ENCODE measurements at regions not wholly inside any gene's neighbourhood (a gene's known extent, or its start where the extent isn't known, plus 50 kb on each side); places are given as distances from the start of the nearest gene placed in this dataset.

- H3K9ac ChIP-seq (replicated peaks; ENCODE audit: extremely low read depth, insufficient read depth, low read length) = no peak overlapping the region
- no peak overlapping the region for H3K4me2 ChIP-seq (ENCODE audit: insufficient read depth, low read length)
- dilution Hi-C loops (cut with MboI; ENCODE audit: extremely low pct_ligation_motif_present, low sequenced_read_pairs) (no loop called here), intact Hi-C loops (cut with micrococcal nuclease) (no loop called here)
- no peaks in the 10 kb centered on the region for H3K9me1 ChIP-seq (replicated peaks; ENCODE audit: control insufficient read depth, extremely low read depth, insufficient read depth, low read length)
- H4K20me1 ChIP-seq (replicated peaks; ENCODE audit: control insufficient read depth, extremely low read depth, insufficient read depth, low read length) = no peaks in the 10 kb centered on the region
- TF ChIP-seq, protein P1, sequence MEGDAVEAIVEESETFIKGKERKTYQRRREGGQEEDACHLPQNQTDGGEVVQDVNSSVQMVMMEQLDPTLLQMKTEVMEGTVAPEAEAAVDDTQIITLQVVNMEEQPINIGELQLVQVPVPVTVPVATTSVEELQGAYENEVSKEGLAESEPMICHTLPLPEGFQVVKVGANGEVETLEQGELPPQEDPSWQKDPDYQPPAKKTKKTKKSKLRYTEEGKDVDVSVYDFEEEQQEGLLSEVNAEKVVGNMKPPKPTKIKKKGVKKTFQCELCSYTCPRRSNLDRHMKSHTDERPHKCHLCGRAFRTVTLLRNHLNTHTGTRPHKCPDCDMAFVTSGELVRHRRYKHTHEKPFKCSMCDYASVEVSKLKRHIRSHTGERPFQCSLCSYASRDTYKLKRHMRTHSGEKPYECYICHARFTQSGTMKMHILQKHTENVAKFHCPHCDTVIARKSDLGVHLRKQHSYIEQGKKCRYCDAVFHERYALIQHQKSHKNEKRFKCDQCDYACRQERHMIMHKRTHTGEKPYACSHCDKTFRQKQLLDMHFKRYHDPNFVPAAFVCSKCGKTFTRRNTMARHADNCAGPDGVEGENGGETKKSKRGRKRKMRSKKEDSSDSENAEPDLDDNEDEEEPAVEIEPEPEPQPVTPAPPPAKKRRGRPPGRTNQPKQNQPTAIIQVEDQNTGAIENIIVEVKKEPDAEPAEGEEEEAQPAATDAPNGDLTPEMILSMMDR (IDR thresholded peaks at IDR 0.05; ENCODE audit: extremely low read depth in 1 of 2, insufficient read depth in 1 of 2, low read depth in 1 of 2, low read length in 2 of 2) = no peak
- TF ChIP-seq POLR2AphosphoS5 (IDR thresholded peaks at IDR 0.05; ENCODE audit: insufficient read depth, low read depth, low read length) (no peak), FOS (IDR thresholded peaks at IDR 0.05; ENCODE audit: borderline replicate concordance, insufficient read depth, low read length) (no peak), EZH2 (IDR thresholded peaks at IDR 0.05; ENCODE audit: borderline replicate concordance, low read depth, low read length, severe bottlenecking) (no peak), POLR2A (IDR thresholded peaks at IDR 0.05; ENCODE audit: low read depth, low read length) (no peak), GATA2 (IDR thresholded peaks at IDR 0.05; ENCODE audit: insufficient read depth, insufficient read length, low read depth, low read length) (no peak), JUN (IDR thresholded peaks at IDR 0.05; ENCODE audit: borderline replicate concordance, insufficient read depth, insufficient read length, low read depth) (no peak), MYC (IDR thresholded peaks at IDR 0.05; ENCODE audit: low read depth, low read length) (no peak)
- TF ChIP-seq, protein P2, sequence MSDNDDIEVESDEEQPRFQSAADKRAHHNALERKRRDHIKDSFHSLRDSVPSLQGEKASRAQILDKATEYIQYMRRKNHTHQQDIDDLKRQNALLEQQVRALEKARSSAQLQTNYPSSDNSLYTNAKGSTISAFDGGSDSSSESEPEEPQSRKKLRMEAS (IDR thresholded peaks at IDR 0.05; ENCODE audit: insufficient read depth, insufficient read length) = no peak
- no peaks in the 10 kb centered on the region for H3K36me3 ChIP-seq (ENCODE audit: control insufficient read depth in 2 of 2, extremely low read depth in 1 of 2, insufficient read depth in 2 of 2, low read length in 2 of 2)
- DNase-seq (ENCODE audit: low read depth, low spot score) = no peak
- FAIRE-seq = no peak
- ChIA-PET CTCF (interaction anchor here (1.1 to 14.3 kb wide), 2 partner anchors 11 to 171 kb away, joined by 3 to 564 read pairs; no protein-coding TSS in a partner anchor), POLR2A (no interaction called here)
- H3K4me3 ChIP-seq (replicated peaks in 1 of 3; ENCODE audit: insufficient read depth in 1 of 3, low read depth in 1 of 3, low read length in 3 of 3) = no peak overlapping the region
- H3K79me2 ChIP-seq (ENCODE audit: control insufficient read depth, insufficient read depth, low read length) = no peaks in the 10 kb centered on the region
- H2AFZ ChIP-seq (ENCODE audit: low read depth, low read length) = no peak overlapping the region
- H3K27ac ChIP-seq (ENCODE audit: insufficient read depth, low read depth, low read length) = no peak overlapping the region
- H3K9me3 ChIP-seq (replicated peaks; ENCODE audit: control insufficient read depth, insufficient read depth, low read length) = no peaks in the 10 kb centered on the region
- peaks cover 0 to 2% of the 10 kb centered on the region in 2 experiments for H3K27me3 ChIP-seq (ENCODE audit: control insufficient read depth in 2 of 2, insufficient read depth in 2 of 2, low read length in 2 of 2)
- no TSS peak for BruUV-seq (replicated peaks)
- H3K4me1 ChIP-seq (ENCODE audit: control insufficient read depth, extremely low read depth, insufficient read depth, low read length) = no peaks in the 10 kb centered on the region
Observed at GRCh38 chr16:85992779-85993178, 93.8 kb downstream of the IRF8 start.

Measured in endothelial cell of umbilical vein (primary cell).